NCI-H524 treated with DMSO at 0.1 percent for 48 hours (cell line): ENCODE measurements at regions not wholly inside any gene's neighbourhood (a gene's known extent, or its start where the extent isn't known, plus 50 kb on each side); places are given as distances from the start of the nearest gene placed in this dataset.
"Not testable (repeated sequence)": the region's sequence is repeated elsewhere in the genome, so short reads cannot be mapped to it uniquely, and the experiment has no call there.

Experiments used
- DNase-seq: peaks from one replicate; lab custom pipeline; 2025; lab: John Stamatoyannopoulos, UW

DNA sequence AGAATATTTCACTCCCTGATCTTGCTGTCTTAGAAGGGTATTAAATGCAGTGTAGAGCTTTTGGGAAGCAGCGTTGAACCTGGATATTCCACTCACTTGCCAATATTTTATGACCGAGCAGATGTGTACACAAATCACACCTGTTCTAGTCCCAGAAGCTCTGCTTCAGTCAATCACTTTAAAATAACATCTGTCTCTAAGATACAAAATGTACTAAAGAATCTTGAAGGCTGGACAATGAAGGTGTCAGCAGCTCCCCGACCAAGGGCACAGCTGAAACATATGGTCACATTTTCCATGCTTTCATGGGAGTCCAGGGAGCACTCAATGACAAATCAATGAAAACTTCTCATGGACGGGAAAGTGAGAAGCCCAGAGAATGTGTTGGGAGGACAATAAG lies 668.3 kb downstream of the PRIM2 start:
- peak; percentile 48 for DNase-seq

DNA sequence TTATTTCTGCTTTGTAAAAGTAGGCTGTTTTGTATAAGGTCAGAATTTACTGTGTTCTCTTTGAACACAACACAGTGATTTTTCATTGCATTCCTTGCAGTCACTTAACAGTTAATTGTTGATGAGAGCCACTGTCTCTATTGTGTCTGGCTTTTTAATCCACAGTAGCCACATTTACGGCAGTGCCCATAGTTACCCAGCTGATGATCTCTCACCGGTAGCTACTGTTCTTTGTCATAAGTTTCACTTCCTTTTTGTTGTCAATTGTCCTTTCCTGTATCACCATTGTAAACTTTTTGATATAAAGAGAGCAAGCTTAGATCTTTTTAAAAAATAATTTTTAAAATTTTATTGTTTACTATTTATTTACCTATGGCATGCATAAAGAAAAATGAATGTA lies 669.2 kb downstream of the PRIM2 start:
- not testable (repeated sequence) for DNase-seq

DNA sequence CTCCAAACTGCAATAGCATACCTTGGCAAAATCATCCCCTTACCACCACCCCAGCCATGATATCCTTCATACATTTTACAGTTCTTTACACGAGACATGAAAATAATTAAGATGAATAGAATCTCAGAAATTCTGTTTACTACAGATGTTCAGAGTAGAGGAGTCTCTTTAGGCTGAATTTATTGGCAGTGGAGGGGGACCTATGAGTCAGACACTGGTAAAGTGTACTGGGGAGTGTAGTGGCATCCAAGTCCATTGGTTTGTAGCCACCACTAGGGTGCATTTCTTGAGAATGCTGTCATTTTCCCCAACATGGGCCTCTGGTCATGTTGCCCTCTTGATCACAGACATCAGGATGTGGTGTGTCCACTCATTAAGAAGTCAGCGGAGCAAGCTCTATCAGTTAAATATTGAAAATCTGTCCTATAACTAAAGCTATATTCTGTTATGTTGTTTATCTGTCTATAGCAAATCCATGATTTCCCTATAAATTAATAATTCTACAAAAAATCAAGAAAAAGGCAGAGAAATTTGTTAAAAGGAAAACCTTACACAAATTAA lies 672.2 kb downstream of the PRIM2 start:
- DNase-seq = not testable (repeated sequence)

DNA sequence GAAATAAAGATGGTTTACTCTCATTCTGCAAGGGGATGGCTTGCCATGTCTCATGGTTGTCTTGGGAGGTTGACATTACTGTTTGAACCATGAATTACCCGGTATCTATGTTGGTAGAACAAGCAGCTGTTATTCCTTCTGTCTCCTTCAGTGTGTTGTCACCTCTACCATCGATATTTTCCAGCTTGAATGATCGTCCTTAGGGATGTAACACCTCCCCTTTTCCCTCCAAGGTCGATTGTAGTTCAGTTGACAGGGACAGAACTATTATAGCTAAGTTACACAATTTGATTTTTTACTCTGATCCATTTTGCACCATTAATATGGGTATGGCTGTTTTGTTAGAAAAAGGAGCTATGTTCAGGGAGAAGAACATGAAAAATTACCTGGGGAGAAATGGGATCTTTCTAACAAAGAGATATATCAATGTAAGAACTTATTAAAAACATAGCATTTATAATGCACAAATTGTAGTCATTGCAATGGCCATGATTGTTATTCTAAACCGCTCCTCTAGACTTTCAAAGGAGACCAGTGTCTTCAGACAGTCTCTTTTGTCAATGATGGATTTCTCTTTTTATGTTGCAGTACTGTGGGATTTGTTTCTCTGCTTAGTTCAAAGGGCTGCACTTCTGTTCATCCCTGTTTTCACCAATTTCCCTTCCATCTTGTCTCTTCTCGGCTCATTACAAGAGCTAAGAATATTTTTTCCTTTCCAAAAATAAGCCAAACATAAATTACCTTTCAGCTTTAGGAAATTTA lies 681.6 kb downstream of the PRIM2 start:
- not testable (repeated sequence) for DNase-seq

DNA sequence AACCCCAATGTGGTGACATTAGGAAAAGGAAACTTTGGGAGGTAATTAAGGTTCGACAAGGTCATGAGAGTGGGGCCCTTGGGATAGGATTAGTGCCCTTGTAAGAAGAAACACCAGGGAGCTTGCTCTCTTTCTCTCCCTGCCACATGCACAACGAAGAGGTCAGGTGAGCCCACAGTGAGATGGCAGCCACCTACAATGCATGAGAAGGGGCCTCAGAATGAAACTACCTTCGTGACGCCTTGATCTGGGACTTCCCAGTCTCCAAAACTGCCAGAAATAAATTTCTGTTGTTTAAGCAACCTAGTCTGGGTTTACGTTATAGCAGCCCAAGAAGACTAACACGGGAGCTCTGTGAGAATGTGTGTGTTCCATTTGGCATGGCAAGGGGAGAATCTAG lies 682.8 kb downstream of the PRIM2 start:
- not testable (repeated sequence) for DNase-seq

DNA sequence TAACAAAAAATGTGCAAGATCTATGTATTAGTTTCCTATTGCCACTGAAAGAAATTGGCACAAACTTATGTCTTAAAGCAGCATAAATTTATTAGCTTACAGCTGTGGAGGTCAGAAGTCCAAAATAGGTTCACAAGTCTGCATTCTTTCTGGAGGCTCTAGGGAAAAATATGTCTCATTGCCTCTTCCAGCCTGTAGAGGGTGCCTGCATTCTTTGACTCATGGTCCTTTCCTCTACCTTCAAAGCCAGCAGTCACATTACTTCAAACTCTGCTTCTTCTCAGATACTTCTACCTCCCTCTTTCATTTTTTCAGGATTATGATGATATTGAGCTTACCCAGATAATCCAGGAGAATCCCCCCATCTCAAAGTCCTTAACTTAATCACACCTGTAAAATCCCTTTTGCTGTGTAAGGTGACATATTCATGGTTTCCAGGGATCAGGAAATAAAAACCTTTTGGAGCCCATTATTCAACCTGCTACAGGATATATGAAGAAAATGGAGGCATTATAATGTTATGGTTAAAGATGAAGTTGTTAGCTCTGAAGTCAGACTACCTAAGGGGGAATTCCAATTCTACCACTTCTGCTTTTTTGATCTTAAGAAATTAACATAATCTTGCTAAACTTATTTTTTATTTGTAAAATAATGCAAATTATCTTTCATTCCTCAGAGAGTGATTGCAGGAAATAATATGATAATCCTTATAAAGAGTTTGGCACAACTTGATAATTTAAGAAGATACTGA lies 686.2 kb downstream of the PRIM2 start:
- DNase-seq = not testable (repeated sequence)

DNA sequence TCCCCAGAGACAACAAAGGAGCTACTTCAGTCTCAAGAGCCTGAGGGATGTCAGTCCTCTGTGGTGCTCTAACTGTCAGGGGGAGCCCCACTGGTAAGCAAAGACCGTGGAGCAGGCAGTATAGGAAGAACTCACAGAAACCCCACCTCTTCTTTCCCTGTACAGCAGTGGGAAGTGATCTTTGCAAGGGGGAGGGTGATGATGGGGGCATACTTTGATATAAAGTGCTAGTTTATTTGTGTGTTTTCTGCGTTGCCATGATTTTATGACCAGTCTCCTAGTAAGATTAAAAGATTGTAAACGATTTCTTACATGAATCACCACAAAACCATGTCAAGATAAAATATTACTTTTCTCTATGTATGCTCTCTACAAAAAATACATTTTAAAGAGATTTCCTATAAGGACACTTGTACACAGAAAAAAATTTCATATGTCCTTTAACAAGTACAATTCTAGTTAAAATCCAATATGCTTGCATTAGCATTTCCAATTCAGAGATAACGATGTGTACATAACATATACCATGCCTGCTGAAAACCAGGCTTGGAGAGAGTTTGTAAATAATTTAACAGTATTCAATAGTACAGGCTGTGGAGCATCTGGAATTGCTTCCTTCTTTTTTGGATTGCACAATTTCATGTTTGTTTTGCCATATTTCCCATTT lies 690.0 kb downstream of the PRIM2 start:
- not testable (repeated sequence) for DNase-seq

DNA sequence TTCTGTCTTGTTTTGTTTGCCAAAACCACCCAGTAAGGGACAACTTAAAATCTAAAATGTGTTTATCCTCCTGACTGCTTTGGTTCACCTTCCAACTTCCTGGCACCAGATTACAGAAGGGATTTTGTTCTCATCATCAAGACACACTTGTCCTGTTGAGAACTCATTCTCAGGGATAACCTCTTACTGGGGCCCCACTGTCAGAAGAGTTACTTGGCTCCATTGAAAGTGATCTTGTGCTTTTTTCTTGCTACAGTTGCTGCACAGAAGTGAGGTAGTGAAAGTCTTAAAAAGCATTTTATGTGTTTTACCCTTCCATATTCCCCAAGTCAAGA lies 690.5 kb downstream of the PRIM2 start:
- not testable (repeated sequence) for DNase-seq

DNA sequence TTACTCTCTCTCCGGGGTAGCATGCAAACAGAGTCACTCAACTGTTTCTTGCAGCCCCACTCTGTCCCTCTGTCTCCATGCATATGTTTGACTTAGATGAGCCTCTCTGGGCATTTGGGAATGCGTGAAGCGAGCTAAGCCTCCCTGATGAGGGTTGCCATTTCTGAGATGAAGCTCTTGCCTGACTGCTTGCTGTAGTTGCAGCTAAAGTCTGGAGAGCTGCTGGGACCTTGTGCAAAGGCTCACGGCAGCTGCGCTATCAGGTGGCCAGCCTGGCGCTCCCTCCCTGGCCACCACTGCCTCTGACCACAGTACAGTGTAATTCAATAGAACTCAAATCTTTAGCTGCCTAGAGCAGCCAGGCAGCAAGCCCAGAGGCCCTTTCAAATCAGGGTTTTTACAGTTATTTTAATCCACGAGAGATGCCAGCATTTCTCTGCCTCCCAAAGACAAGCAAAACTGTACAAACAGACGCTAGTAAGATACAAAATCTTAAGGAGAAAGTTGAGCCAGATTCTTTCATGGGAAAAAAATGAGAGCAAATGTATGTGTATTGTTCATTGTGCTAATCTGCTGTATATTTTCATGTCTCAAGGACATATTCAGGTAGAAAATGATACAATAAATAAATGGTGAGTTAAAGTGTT lies 694.6 kb downstream of the PRIM2 start:
- DNase-seq = not testable (repeated sequence)

DNA sequence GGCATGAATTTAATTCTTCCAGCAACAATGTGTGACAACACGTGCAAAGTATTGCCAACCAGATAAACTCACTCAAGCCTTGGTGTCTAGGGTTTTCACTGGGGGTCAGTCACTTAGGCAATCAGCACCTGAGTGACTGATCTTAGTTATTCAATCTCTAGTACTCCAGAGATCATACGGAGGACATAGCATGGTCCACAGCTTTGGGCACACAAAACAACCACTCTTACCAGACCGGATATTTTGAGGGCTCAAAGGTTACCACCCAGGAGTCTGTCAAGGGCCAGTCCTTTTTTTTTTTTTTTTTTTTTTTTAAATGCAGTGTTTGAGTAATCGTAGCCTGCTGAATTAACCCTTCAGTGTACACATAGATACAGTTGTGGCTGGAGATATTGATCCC lies 699.2 kb downstream of the PRIM2 start:
- DNase-seq = not testable (repeated sequence)

DNA sequence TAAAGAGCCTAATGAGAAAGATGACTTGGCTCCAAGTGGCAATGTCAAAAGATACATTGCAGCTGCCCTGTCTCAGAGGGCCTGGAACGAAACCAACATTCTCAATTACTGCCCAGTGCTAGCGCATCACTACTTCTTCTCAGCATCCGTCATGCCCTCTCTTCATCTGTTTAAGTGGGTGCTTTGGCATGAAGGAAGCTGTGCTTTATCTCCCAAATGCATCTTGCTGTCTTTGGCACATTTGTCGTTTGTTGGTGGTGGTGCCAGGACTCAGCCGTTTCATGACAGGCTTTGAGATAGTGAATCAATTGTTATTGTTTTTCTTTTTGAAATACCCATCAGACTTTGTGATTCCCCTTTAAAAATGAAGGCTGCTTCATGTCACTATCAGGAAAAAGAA lies 710.8 kb downstream of the PRIM2 start:
- not testable (repeated sequence) for DNase-seq

DNA sequence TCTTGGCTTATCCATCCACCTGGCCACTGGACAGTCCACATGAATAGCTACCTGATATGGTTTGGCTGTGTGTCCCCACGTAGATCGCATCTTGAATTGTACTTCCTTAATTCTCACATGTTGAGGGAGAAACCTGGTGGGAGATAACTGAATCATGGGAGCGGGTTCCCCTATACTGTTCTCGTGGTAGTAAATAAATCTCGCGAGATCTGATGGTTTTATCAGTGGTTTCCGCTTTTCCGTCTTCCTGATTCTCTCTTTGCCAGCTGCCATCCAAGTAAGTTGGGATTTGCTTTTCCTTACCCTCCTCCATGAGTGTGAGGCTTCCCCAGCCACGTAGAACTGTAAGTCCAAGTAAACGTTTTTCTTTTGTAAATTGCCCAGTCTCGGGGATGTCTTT lies 720.8 kb downstream of the PRIM2 start:
- not testable (repeated sequence) for DNase-seq

DNA sequence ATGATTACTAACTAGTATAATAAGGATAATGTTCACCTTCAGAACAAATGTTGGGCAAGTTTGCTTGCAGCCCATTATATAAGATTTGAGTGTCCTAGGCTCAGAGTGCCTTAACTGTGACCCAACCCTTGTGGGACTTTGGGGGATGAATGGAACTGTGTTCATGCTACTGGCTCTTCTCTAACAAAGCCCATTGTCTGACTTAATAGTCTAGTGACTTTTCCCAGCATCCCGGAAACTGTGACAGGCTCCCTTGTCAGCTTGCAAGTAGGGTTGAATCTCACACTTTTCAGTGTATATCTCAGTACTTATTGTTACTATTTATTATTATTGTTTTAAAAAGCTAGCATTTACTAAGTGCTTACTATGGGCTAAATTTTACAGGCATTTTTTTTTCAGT lies 729.2 kb downstream of the PRIM2 start:
- DNase-seq = not testable (repeated sequence)

DNA sequence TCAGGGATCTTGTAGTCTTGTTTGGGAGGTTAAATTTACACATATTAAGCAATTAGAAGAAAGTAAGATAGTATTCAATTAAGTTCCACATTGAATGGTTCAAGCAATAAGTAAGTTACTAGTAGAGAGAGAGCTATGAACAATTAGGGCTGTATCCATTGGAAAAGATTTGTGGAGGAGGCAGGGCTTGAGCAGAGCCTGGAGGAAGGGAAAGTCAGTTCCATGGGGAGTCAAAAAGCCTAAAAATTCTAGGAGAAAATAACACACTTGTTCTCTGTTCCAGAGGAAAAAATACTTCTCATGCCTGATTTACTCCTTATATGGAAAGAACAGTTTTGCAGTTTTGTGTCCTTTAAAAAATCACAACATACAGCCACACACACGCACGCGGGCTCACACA lies 730.0 kb downstream of the PRIM2 start:
- DNase-seq = not testable (repeated sequence)

DNA sequence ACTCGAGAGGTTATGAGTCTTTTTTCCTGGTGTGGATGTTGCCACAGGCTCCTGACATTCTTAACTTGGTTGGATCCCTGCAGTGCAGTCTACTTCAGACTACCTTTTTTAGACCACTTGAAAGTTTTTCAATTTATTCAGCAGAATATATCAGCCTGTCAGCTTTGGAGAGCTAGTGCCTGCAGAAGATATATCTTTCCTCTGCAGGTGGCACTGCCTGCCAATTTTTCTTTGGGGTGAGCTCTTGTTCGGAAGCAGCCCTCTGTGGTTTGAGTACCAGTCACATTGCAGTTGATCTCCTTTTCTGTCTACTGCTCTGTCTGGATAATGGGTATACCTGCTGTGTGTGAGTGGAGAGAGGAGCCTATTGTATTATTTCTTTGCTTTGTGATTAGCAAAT lies 730.4 kb downstream of the PRIM2 start:
- DNase-seq = not testable (repeated sequence)

DNA sequence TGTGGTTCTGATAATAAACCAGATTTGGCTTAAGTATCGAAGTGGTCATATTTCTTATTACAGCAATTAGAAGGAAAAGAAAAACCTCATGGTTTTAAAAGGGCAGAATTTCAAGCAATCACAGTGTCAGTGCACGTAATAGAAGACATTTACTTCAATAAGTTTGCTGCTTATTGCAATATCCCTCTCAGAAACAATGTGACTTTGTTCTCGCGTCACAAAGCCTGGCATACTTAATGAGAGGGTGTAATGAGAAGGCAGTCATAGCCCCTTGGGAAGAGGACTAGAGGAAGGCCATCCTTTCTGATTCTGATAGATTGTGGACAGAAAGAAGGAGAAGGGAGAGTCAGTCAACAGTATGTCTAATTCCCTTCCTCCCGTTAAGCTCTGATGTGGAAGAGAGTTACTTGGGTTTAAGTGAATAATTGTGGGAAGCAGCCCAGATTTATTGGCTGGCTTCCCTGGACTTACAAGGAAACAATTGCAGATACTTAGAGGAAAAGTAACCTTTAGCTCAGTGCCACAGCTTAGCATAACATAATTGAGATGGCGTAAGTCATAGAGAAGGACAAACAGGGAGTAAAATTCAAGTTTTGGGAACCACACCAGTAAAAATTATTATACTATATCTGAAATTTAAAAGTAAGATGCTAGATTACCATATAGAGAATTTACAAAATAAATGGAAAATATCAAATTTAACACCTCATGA lies 738.2 kb downstream of the PRIM2 start:
- not testable (repeated sequence) for DNase-seq

DNA sequence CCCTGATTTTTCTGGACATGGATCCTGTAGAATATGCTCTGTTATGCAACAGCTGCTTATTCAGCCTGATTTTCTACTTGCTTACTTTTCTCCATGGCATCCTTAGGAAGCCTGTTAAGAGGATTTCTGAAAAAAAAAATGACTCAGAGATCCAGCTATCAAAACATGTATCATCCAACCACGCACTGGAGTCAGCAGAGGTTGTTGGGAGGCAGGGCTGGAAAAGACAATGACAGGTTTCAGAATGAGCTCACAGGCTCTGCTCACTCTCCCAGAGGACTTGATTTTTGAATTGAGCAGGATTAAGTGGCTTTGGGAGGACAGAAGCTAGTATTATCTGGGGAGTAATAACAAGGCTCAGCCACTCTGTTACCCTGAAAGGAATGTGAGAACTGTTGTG lies 742.3 kb downstream of the PRIM2 start:
- DNase-seq = not testable (repeated sequence)

DNA sequence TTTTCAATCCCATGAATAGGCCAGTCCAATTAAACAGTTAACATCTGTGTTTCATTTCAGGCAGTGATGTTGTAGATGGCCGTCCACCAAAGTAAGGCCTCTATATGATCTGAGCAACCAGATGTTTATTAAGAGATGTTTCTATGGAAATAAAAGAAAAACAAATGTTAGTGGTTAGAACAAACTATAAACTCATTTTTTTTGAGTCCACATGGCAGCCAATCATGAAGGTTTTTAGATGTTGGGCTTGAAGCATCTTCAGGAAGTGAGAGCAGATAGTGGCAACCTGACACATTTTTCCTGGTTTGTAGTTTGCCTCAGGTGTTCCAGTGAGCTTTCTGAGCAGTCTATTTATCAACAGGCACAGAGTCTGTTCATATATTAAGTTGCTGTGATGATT lies 746.1 kb downstream of the PRIM2 start:
- not testable (repeated sequence) for DNase-seq

DNA sequence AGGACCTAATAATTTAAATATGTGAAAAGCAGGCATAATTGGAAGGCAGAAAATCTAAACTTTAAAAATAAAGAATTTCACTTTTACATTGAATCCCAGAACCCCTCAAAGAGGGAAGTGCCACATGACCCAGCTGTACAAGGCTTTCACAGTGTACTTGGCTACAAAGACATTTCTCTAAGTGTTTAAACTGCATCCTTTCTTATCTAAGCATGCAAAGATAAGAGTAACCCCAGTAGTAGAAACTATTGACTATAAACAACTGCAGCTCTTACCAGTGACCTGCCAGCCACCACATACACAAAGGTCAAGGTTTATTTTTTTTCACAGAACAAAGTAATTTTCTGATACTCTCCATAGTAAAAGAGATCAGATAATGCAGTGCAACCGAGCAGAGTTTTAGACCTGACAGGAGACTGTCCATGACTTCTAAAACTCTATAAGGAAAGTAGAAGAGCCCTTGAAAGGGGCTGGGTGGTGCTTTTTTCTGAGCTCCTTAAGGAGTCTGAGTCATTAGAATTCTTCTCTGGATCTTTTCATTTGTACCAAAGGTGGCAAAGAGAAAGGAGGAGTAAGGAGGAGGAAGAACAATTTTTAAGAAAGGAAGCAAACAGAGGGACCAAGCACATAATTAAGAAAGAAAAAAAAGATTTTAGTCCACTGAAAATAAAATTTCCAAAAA lies 750.6 kb downstream of the PRIM2 start:
- not testable (repeated sequence) for DNase-seq

DNA sequence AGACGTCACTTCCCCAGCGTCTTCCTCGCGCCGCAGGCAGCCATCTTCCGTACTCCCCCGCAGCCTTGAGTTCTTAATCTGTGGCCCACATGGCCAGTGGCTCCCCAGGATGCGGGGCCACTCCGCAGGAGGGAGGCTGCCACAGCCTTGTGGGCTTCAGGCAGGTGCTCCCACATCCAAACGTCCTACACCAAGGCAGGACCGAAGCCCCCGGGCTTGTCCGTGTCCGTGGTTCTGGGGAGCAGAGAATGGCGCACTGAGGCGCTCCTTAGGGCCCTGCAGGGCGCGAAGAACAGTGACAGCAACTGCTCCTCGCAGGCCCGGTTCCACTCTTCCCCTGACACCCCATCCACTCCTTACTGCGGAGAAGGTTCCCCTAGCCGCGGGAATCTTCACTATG lies 755.8 kb downstream of the PRIM2 start:
- no peak for DNase-seq

DNA sequence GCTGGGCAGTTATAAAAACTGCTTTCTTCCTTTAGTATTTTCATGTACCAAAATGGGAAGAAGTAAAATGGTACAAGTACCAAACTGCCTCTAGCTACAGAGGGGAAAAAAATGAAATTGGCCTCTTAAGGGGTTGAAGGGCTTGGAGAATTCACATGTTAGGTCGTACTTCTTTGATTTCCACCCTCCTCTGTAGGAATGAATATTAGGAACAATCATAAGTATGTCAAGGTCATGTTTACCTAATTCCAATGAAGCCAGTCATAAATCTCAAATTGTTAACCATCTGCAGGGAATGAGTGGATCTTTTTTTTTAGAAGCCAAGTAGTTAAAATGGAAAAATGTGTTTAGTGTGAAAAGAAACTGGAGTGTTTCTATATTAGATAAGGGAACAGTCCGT lies 772.6 kb downstream of the PRIM2 start:
- DNase-seq = not testable (repeated sequence)
